GM12875 (cell line): ENCODE measurements at regions not wholly inside any gene's neighbourhood (a gene's known extent, or its start where the extent isn't known, plus 50 kb on each side); places are given as distances from the start of the nearest gene placed in this dataset.
"Not testable (repeated sequence)": the region's sequence is repeated elsewhere in the genome, so short reads cannot be mapped to it uniquely, and the experiment has no call there.

ENCODE experiments used
- H3K4me3 ChIP-seq: one replicate; pipeline ENCODE4 v1.5.1; 2011; ENCODE audit warnings: low read depth, low read length, control low read depth
- TF ChIP-seq, protein P1 (sequence below): IDR thresholded peaks from 2 replicates; pipeline ENCODE4 v1.5.1; 2011; ENCODE audit warnings: low read depth, mild to moderate bottlenecking, control low read depth, inconsistent platforms, low read length, moderate library complexity, borderline replicate concordance; ENCODE audit not compliant: insufficient read depth

DNA sequence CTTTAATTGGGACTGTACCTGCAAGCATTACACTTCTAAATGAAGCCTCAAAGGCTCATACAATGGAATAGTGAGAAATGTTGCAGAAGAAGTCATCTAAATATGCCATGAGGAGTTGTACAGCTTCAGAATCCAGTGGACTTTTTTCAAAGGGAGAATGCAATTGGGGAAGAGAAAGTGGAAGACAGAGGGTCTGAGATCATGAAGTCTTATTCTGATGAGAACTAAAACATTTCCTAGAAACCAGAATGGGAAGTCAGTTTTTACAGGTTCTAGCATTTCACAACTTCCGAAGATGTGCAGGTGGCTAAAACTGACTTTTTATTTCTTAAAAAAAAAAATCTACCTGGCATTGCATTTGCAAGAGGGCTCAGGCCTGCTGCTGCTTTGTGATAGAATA is 424.4 kb upstream of the RUNX1 start:
- TF ChIP-seq, protein P1, sequence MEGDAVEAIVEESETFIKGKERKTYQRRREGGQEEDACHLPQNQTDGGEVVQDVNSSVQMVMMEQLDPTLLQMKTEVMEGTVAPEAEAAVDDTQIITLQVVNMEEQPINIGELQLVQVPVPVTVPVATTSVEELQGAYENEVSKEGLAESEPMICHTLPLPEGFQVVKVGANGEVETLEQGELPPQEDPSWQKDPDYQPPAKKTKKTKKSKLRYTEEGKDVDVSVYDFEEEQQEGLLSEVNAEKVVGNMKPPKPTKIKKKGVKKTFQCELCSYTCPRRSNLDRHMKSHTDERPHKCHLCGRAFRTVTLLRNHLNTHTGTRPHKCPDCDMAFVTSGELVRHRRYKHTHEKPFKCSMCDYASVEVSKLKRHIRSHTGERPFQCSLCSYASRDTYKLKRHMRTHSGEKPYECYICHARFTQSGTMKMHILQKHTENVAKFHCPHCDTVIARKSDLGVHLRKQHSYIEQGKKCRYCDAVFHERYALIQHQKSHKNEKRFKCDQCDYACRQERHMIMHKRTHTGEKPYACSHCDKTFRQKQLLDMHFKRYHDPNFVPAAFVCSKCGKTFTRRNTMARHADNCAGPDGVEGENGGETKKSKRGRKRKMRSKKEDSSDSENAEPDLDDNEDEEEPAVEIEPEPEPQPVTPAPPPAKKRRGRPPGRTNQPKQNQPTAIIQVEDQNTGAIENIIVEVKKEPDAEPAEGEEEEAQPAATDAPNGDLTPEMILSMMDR: no peak
- H3K4me3 ChIP-seq: no peak overlapping the region

DNA sequence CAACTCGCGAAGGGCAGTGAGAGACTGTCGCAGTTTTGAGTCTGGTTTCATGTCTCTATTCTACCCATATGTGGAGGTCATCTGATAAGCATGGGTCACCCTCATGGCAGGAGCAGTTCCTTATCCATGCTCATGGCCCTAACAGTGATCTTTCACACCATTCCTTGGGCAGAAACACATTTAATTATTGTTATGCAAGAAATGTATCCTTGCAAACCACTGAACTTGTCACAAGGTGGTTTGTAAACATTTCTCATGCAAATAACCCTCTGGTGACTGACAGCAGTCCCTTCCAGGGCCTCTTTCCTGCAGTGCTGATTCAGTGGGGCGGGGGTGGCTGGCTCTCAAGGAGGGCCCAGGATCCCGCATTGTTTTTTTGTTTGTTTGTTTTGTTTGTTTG is 421.4 kb upstream of the RUNX1 start:
- TF ChIP-seq, protein P1: no peak
- no peak overlapping the region for H3K4me3 ChIP-seq

DNA sequence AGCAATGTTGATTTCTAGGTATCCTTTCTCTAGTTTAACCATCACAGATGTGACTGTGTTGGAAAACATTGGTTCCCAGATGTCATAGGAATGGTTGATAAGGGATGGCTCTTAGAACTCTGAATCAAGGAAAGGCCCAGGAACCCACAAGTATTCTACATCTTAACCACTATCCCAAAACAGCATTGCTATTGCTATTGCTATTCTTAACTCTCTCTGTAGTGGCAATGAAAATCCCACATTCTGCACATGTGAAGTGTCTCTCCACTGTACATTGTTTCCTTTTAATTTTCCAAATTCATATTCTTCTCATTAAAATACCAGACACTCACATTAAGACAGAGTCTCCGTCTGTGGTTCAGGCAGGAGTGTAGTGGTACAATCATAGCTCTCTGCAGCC is 420.4 kb upstream of the RUNX1 start:
- H3K4me3 ChIP-seq: no peak overlapping the region
- TF ChIP-seq, protein P1: no peak

DNA sequence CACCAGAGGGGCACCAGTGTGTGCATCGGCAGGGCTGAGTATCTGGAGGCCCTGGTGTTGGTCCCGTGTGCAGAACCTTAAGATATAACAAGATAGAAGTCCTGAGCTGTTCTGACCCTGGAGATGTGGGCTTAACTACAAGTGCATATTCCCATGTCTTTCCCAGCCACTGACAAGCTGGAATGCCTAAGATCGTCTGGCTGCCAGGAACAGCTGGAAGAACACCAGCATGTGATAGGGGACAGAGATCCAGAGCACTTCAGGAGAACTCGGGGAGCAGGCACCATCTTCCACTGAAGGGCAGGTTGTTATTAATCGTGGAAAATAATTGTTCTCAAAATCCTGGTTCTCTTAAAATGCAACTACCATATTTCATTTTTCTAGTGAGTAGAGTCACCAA is 419.9 kb upstream of the RUNX1 start:
- TF ChIP-seq, protein P1: no peak
- H3K4me3 ChIP-seq: no peak overlapping the region

DNA sequence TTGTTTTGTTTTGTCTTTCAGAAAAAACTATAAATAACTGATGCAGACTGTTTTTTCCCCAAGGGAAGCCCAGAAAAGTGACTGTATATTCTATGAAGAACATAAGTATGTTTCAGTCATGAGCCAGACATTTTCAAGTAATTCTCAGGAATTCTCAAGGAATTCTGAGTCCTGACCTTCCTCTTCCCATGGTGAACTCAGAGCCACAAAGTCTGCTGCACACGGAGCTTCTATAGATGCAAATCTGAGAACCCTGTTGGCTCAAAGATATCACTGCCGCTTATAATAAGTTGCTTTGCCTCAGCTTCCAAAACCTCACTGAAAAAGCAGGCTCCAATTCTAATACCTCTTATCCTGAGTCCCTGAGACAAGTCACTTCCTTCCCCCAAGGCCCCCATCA is 418.5 kb upstream of the RUNX1 start:
- no peak overlapping the region for H3K4me3 ChIP-seq
- TF ChIP-seq, protein P1: no peak

DNA sequence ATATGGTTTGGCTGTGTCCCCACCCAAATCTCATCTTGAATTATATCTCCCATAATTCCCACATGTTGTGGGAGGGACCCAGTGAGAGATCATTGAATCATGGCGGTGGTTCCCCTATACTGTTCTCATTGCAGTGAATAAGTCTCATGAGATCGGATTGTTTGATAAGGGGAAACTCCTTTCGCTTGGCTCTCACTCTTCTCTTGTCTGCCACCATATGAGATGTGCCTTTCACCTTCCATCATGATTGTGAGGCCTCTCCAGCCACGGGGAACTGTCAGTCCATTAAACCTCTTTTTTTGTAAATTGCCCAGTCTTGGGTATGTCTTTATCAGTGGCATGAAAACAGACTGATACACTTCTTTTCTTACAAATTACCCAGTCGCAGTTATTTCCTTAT is 417.6 kb upstream of the RUNX1 start:
- H3K4me3 ChIP-seq: not testable (repeated sequence)

DNA sequence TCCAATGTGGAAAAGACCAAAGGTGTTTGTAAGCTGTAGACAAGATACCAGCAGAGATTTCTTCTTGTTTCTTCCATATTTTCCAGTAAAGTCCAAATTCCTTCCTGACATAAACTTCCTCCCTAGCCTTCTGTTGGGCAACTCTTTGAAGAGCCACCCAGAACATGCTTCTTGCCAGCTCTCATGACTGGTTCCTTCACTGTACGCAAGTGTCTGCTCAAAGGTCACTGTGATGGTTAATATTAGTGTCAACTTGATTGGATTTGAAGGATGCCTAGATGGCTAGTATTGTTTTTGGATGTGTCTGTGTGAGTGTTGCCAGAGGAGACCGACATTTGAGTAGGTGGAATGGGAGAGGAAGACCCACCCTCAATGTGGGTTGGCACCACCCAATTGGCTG is 416.6 kb upstream of the RUNX1 start:
- no peak overlapping the region for H3K4me3 ChIP-seq
- TF ChIP-seq, protein P1: no peak

DNA sequence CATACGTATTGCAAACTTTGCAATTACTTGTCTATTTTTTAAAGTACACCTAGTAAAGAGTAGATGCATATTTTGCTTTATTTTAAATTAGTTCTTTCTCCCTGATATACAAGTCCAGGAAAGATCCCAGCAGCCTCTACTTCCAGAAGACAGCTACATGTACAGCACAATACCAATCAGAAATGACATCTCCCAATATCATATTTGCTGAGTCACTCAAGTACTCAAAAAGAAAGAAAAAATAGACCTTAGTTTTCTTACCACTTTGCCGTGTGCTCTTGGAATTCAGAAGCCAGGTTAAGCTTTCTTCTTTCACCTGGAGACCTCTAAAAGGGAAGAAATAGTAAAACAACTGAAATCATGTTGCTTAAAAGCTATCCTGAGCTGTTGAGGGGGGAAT is 412.6 kb upstream of the RUNX1 start:
- TF ChIP-seq, protein P1: no peak
- H3K4me3 ChIP-seq: no peak overlapping the region
